GM12891 (cell line): ENCODE measurements at regions not wholly inside any gene's neighbourhood (a gene's known extent, or its start where the extent isn't known, plus 50 kb on each side); places are given as distances from the start of the nearest gene placed in this dataset.
"Not testable (repeated sequence)": the region's sequence is repeated elsewhere in the genome, so short reads cannot be mapped to it uniquely, and the experiment has no call there.

ENCODE experiments used
- POLR2A ChIP-seq: IDR thresholded peaks from 2 replicates; pipeline ENCODE4 v1.6.1; 2011; ENCODE audit warnings: low read depth, low read length, control low read depth
- POLR2AphosphoS5 ChIP-seq: IDR thresholded peaks from 2 replicates; pipeline ENCODE4 v1.6.1; 2011; ENCODE audit warnings: low read depth, low read length, control low read depth
- SPI1 ChIP-seq: IDR thresholded peaks from 2 replicates; pipeline ENCODE4 v1.6.1; 2011; ENCODE audit warnings: low read depth, low read length, control low read depth
- TAF1 ChIP-seq: IDR thresholded peaks from 2 replicates; pipeline ENCODE4 v1.6.1; 2011; ENCODE audit warnings: low read depth, low read length, control low read depth

- TF ChIP-seq POLR2AphosphoS5, TAF1, SPI1, POLR2A: not testable (repeated sequence)
Observed at GRCh38 chr7:76930416-76930815, 101.7 kb downstream of the SPDYE17 start.
